Thyroid gland (tissue), 4 donors: ENCODE measurements at regions not wholly inside any gene's neighbourhood (a gene's known extent, or its start where the extent isn't known, plus 50 kb on each side); places are given as distances from the start of the nearest gene placed in this dataset.

Source experiments
- CTCF ChIP-seq, 6 experiments: fragments of 200-600 bp in 3 of 6; fragments of 450-650 bp in 3 of 6; sonication (generic) in 3 of 6; IDR thresholded peaks; one replicate each; pipeline ENCODE4 v1.5.1; 2016 to 2019; ENCODE audit warnings: antibody characterized with exemption in 6 of 6, mild to moderate bottlenecking in 2 of 6, inconsistent platforms in 1 of 6, moderate library complexity in 1 of 6
- POLR2A ChIP-seq, 2 donors: fragments of 450-650 bp; IDR thresholded peaks; one replicate each; pipeline ENCODE4 v1.6.1; 2017; ENCODE audit warnings: antibody characterized with exemption in 2 of 2, mild to moderate bottlenecking in 2 of 2, moderate library complexity in 1 of 2

GRCh38 chr1:56225964-56226815 lies 353.2 kb downstream of the PLPP3 start:
- TF ChIP-seq CTCF (IDR thresholded peaks at IDR 0.05) (no peak), POLR2A (IDR thresholded peaks at IDR 0.05) (no peak)
